ENCODE measurements at regions not wholly inside any gene's neighbourhood (a gene's known extent, or its start where the extent isn't known, plus 50 kb on each side); places are given as distances from the start of the nearest gene placed in this dataset.

DNA sequence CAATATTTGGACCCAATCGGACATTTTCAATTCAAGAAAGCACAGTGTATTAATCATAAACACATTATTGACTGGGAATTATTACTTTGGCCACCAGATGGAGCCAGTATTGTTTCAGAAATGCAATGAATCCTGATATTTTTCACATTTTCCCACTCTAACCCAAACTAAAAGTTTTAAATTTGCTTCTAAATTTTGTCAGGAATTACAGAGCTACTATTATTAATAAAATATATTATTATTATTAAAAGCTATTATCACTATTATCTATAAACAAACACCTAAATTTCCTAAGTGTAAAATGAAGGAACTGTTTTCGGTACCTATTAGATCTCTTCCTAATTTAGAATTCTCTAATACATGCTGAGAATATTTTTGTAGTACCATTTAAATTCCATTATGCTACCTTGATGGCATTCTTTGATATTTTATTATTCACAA, 245.3 kb downstream of the OGFRL1 start:
- Mint-ChIP-seq H3K36me3 (no peaks in the 10 kb centered on the region), H3K27me3 (peaks cover 6 to 43% (median 35%) of the 10 kb centered on the region in 3 donors), H3K9me3 (no peaks in the 10 kb centered on the region), H3K4me1 (no peaks in the 10 kb centered on the region), H3K4me3 (no peak overlapping the region), H3K27ac (no peak overlapping the region)
- ATAC-seq (ENCODE audit: low read depth in 2 of 2) (no peak), DNase-seq (no peak)

DNA sequence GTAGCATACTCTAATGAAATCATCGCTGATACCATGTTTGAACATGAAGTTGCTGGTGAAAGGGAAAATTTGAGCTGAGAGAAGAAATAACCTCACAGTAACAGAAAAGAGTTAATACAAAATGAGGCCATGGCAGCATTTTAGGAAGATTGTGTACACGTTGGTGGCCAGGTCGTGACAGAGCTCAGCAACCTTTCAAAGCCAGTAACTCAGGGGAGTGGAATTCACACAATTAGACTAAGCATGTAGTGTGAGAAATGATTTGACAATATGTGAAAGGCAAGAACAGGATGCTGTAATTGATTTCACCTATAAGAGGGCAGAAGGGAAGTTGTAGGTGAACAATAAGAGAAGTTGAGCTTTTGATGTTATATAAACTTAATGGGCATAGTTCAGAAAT, 246.3 kb downstream of the OGFRL1 start:
- Mint-ChIP-seq H3K27me3 (peaks cover 6 to 43% (median 35%) of the 10 kb centered on the region in 3 donors), H3K36me3 (no peaks in the 10 kb centered on the region), H3K4me1 (no peaks in the 10 kb centered on the region), H3K27ac (no peak overlapping the region), H3K4me3 (no peak overlapping the region), H3K9me3 (no peaks in the 10 kb centered on the region)
- no peak for DNase-seq
- no peak for ATAC-seq (ENCODE audit: low read depth in 2 of 2)

DNA sequence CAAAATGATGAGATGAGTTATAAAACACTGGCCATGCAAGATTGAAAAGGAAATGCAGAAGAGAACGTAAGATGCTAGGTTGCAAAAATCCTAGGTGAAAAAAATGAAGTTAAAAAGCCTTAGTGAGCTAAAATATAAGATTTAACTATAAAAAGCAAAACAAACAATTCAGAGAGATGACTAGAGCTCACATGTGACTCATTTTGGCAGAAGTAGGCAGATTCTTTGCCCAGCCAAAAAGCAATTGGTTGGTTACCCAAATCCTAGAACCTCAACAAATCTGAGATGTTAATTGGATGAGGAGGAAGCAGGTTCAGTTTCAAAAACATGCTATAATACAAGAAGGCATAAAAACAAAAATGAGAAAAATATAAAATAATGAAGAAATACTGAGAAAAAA, 249.1 kb downstream of the OGFRL1 start:
- DNase-seq: no peak
- Mint-ChIP-seq H3K9me3 (no peaks in the 10 kb centered on the region), H3K27ac (no peak overlapping the region), H3K4me3 (no peak overlapping the region), H3K27me3 (peaks cover 20 to 35% (median 34%) of the 10 kb centered on the region in 3 donors), H3K36me3 (no peaks in the 10 kb centered on the region), H3K4me1 (no peaks in the 10 kb centered on the region)
- ATAC-seq (ENCODE audit: low read depth in 2 of 2): no peak

DNA sequence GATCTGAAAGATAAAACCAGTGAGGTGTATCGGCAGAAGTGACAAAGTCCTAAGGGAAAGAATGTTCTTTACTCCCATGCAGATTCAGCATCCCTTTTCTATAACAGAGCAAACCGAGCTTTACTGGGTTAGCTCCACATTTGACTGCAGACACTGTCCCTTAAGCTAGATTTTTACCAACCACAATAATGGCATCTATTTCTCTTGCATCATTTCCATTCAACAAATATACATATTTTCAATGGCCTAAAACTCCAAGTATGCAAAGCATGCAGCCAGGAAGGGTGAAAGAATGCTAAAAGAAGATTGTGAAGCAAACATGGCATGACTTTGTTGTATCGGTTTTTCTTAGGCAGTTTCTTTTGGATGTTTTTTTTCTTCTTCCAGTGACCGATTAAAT, 255.4 kb downstream of the OGFRL1 start:
- H3K27me3 Mint-ChIP-seq: peaks cover 6 to 18% (median 13%) of the 10 kb centered on the region in 3 donors
- no peak overlapping the region for H3K4me3 Mint-ChIP-seq
- H3K27ac Mint-ChIP-seq: no peak overlapping the region
- DNase-seq (no peak), ATAC-seq (ENCODE audit: low read depth in 2 of 2) (no peak)
- no peaks in the 10 kb centered on the region for H3K9me3 Mint-ChIP-seq
- no peaks in the 10 kb centered on the region for H3K36me3 Mint-ChIP-seq
- no peaks in the 10 kb centered on the region for H3K4me1 Mint-ChIP-seq

DNA sequence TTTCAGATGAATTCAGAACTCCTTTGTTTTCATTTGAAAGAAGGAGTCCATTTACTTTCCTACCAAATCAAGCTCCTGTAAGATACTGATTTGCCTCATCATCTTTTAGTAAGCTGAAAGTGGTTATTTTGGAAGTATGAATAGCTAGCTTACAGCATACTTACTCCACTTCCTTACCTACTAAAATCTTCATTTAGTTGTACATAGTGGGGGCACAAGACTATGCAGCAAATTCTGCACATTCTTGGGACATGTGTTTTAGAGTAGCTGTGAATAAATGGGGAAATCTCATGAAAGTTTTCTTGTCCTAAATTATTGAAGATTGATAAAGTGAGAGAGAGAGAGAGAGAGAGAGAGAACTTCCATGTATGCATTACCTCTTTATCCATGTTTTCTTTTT, 256.3 kb downstream of the OGFRL1 start:
- H3K36me3 Mint-ChIP-seq: no peaks in the 10 kb centered on the region

DNA sequence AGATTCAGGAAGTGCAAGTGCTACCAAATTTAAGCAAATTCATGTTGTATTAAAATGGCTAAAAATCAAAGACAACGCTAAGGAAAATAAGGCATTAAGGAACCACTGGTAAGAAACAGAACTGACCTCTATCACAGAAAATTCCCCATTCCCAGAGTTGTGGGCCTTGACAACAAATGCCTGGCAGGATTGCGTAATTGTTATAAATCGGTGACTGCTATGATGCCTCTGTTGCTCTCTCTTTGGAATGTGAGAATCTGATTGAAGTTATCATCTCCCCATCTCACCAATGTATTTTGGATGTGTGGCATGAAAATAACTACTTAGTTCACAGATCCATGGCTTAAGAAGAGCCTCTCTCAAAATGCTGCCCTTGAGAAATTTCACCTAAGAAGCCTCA, 257.3 kb downstream of the OGFRL1 start:
- no peak overlapping the region for H3K27ac Mint-ChIP-seq
- no peaks in the 10 kb centered on the region for H3K4me1 Mint-ChIP-seq
- H3K9me3 Mint-ChIP-seq: no peaks in the 10 kb centered on the region
- H3K36me3 Mint-ChIP-seq: no peaks in the 10 kb centered on the region
- H3K4me3 Mint-ChIP-seq: no peak overlapping the region
- no peak for ATAC-seq (ENCODE audit: low read depth in 2 of 2)
- H3K27me3 Mint-ChIP-seq: peaks cover 6 to 13% (median 9%) of the 10 kb centered on the region in 3 donors
- no peak for DNase-seq

More for the DNA sequence above, 256.3 kb downstream of the OGFRL1 start:
- no peak overlapping the region for H3K4me3 Mint-ChIP-seq
- no peaks in the 10 kb centered on the region for H3K9me3 Mint-ChIP-seq
- H3K27me3 Mint-ChIP-seq: peaks cover 6 to 18% (median 13%) of the 10 kb centered on the region in 3 donors
- H3K4me1 Mint-ChIP-seq: no peaks in the 10 kb centered on the region
- DNase-seq (no peak), ATAC-seq (ENCODE audit: low read depth in 2 of 2) (no peak)
- no peak overlapping the region for H3K27ac Mint-ChIP-seq

DNA sequence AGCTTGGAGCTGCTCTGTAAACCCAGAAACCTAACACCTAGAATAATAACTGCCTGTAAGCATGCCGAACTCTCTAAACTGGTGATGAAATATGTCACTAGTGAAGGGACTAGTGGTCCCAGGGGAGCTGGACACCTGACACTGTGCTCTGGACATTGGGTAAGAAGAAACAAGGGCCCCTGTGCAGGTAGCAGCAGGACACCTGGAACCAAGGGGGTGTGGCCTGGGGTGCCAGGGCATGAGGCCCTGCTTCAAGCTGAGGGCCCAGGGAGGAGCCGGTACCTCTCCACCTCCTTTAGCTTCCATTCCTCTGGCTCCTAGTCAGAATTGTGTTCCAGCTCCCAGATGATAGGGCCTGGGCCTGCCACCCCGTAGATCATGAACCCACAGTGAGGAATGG, 263.2 kb downstream of the OGFRL1 start:
- ATAC-seq (ENCODE audit: low read depth in 2 of 2) (no peak), DNase-seq (no peak)
- H3K4me1 Mint-ChIP-seq: no peaks in the 10 kb centered on the region
- peaks cover 4 to 25% of the 10 kb centered on the region in 2 donors for H3K36me3 Mint-ChIP-seq
- no peak overlapping the region for H3K4me3 Mint-ChIP-seq
- H3K27ac Mint-ChIP-seq: no peak overlapping the region
- peaks cover 8 to 35% (median 26%) of the 10 kb centered on the region in 7 donors for H3K9me3 Mint-ChIP-seq
- peaks cover 0 to 13% (median 9%) of the 10 kb centered on the region in 3 donors for H3K27me3 Mint-ChIP-seq

DNA sequence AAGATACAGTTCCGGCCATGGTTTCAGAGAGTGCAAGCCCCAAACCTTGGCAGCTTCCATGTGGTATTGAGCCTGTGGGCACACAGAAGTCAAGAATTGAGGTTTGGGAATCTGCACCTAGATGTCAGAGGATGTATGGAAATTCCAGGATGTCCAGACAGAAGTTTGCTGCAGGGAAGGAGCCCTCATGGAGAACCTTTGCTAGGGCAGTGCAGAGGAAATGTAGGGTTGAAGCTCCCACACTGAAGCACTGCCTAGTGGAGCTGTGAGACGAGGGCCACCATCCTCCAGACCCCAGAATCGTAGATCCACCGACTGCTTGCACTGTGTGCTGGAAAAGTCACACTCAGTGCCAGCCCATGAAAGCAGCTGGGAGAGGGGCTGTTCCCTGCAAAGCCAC, 267.5 kb downstream of the OGFRL1 start:
- ATAC-seq (ENCODE audit: low read depth in 2 of 2) (no peak), DNase-seq (no peak)
- H3K4me3 Mint-ChIP-seq: no peak overlapping the region
- H3K27ac Mint-ChIP-seq: no peak overlapping the region
- H3K27me3 Mint-ChIP-seq: peaks cover 0 to 12% (median 10%) of the 10 kb centered on the region in 3 donors
- H3K9me3 Mint-ChIP-seq: peaks cover 17 to 76% (median 64%) of the 10 kb centered on the region in 7 donors
- H3K4me1 Mint-ChIP-seq: no peaks in the 10 kb centered on the region
- peaks cover 9 to 29% of the 10 kb centered on the region in 2 donors for H3K36me3 Mint-ChIP-seq

DNA sequence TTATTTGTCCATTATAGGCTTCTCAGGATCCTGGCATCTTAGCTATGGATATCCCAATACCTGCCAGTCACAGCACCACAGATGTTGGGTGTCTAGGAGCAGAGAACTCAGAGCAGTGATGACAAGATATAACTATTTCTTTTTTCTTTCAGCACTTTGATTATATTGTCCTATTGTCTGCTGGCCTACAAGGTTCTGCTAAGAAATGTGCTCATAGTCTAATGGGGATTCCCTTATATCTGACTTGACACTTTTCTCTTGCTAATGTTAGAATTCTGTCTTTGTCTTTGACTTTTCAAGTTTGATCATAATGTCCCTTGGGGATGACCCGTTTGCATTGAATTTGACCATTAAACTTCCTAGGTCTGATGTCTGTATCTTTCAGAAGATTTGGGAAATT, 270.4 kb downstream of the OGFRL1 start:
- peaks cover 12 to 65% (median 52%) of the 10 kb centered on the region in 7 donors for H3K9me3 Mint-ChIP-seq
- no peak for ATAC-seq (ENCODE audit: low read depth in 2 of 2)
- H3K4me1 Mint-ChIP-seq: no peaks in the 10 kb centered on the region
- H3K27me3 Mint-ChIP-seq: peaks cover 5 to 13% (median 11%) of the 10 kb centered on the region in 3 donors
- H3K27ac Mint-ChIP-seq: no peak overlapping the region
- DNase-seq: no peak
- peaks cover 9 to 19% of the 10 kb centered on the region in 2 donors for H3K36me3 Mint-ChIP-seq
- no peak overlapping the region for H3K4me3 Mint-ChIP-seq

DNA sequence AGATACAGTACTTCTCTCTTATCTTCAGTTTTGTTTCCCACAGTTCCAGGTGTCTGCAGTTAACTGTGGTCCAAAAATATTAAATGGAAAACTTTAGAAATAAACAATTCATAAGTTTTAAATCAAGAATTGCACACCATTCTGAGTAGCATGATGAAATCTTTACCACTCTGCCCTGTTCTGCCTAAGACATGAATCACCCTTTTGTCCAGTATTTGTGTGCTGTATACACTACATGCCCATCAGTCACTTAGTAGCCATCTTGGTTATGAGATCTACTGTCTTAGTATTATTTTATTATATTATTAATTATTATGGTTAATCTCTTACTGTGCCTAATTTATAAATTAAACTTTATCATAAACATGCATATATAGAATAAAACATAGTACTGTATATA, 279.0 kb downstream of the OGFRL1 start:
- no peak overlapping the region for H3K27ac Mint-ChIP-seq
- no peaks in the 10 kb centered on the region for H3K36me3 Mint-ChIP-seq
- H3K27me3 Mint-ChIP-seq: peaks cover 5 to 12% (median 11%) of the 10 kb centered on the region in 3 donors
- ATAC-seq (ENCODE audit: low read depth in 2 of 2) (no peak), DNase-seq (no peak)
- peaks cover 0 to 4% (median 0%) of the 10 kb centered on the region in 7 donors for H3K9me3 Mint-ChIP-seq
- H3K4me3 Mint-ChIP-seq: no peak overlapping the region
- H3K4me1 Mint-ChIP-seq: no peaks in the 10 kb centered on the region

DNA sequence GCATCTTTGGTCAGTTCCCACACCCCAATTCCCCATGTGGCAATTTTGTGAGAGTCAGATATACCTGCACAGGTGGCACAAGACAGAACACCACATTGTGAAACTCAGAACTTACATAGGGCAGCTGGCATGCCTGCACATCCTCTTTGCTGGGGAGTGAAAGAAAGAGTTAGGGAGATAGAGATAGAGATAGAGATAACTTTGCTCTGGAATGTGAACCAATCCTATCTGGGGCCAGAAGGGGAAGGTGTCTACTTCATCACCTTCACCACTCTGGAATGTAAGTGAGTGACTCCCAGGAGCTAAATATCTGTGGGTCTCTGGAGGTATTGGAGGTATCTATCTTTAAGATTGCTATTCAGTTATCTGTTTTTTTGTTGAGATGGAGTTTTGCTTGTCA, 289.2 kb downstream of the OGFRL1 start:
- DNase-seq (no peak), ATAC-seq (ENCODE audit: low read depth in 2 of 2) (no peak)
- H3K9me3 Mint-ChIP-seq: no peaks in the 10 kb centered on the region
- no peaks in the 10 kb centered on the region for H3K4me1 Mint-ChIP-seq
- H3K36me3 Mint-ChIP-seq: no peaks in the 10 kb centered on the region
- no peak overlapping the region for H3K4me3 Mint-ChIP-seq
- no peak overlapping the region for H3K27ac Mint-ChIP-seq
- peaks cover 0 to 4% (median 4%) of the 10 kb centered on the region in 3 donors for H3K27me3 Mint-ChIP-seq

DNA sequence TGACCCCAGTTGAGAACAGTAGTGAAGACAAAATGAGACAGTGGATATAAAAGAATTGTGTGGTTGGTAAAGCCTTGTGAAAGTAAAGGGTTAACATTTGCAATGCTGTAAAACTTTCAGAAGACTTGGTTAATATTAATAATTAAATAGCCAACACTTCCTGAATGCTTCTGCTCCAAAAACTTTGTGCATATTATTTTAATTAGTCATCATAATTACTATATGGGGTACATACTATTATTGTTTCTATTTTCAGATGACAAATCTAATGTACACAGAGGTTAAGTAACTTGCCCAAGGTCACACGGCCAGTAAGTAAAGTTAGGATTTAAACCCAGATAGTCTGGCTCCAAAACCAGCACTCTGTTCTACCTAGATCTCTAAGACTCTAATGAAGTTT, 291.3 kb downstream of the OGFRL1 start:
- no peak for DNase-seq
- peaks cover 0 to 4% (median 4%) of the 10 kb centered on the region in 3 donors for H3K27me3 Mint-ChIP-seq
- no peaks in the 10 kb centered on the region for H3K9me3 Mint-ChIP-seq
- H3K4me3 Mint-ChIP-seq: no peak overlapping the region
- no peak for ATAC-seq (ENCODE audit: low read depth in 2 of 2)
- H3K4me1 Mint-ChIP-seq: no peaks in the 10 kb centered on the region
- H3K36me3 Mint-ChIP-seq: no peaks in the 10 kb centered on the region
- no peak overlapping the region for H3K27ac Mint-ChIP-seq

DNA sequence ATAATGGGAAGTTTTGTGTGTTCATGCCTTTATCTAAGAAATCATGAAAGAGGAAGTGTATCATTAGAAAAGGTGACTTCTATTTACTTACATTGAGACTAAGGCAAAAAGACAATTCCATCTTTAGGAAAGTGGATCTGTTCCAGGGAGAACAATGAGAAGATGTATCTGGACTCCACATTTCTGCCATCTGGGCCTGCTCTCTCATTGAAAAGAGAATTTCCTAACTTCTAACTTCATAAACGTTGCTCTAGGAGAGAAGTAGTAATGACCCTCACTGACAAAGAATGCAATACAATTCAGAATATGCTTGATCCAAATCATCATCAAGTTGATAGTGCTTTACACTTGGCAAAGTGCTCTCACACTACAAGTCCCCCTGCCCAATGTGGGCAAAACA, 294.2 kb downstream of the OGFRL1 start:
- DNase-seq (no peak), ATAC-seq (ENCODE audit: low read depth in 2 of 2) (no peak)
- Mint-ChIP-seq H3K9me3 (peaks cover 0 to 7% (median 0%) of the 10 kb centered on the region in 7 donors), H3K4me1 (no peaks in the 10 kb centered on the region), H3K27me3 (peaks cover 0 to 10% (median 3%) of the 10 kb centered on the region in 3 donors), H3K4me3 (no peak overlapping the region), H3K27ac (no peak overlapping the region), H3K36me3 (no peaks in the 10 kb centered on the region)

DNA sequence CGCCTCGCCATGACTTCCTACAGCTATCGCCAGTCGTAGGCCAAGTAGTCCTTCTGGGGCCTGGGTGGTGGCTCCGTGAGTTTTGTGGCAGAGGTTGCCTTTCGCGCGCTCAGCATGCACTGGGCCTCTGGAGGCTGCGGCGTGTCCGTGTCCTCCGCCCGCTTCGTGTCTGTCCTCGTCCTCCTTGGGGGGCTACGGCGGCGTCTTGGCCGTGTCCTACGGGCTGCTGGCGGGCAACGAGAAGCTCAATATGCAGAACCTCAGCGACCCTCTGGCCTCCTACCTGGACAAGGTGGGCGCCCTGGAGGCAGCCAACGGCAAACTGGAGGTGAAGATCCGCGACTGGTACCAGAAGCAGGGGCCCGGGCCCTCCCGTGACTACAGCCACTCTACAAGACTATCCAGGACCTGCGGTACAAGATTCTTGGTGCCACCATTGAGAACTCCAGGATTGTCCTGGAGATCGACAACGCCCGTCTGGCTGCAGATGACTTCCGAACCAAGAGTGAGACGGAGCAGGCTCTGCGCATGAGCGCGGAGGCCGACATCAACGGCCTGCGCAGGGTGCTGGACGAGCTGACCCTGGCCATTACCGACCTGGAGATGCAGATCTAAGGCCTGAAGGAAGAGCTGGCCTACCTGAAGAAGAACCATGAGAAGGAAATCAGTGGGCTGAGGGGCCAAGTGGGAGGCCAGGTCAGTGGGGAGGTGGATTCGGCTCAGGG, 296.3 kb downstream of the OGFRL1 start:
- H3K27ac Mint-ChIP-seq: no peak overlapping the region
- H3K36me3 Mint-ChIP-seq: no peaks in the 10 kb centered on the region
- H3K27me3 Mint-ChIP-seq: peaks cover 7 to 23% (median 12%) of the 10 kb centered on the region in 3 donors
- ATAC-seq (ENCODE audit: low read depth in 2 of 2): no peak
- H3K4me3 Mint-ChIP-seq: no peak overlapping the region
- H3K4me1 Mint-ChIP-seq: no peaks in the 10 kb centered on the region
- H3K9me3 Mint-ChIP-seq: peaks cover 0 to 7% (median 0%) of the 10 kb centered on the region in 7 donors
- DNase-seq: no peak

Measured in naive B cell (primary cell).